ENCODE measurements at regions not wholly inside any gene's neighbourhood (a gene's known extent, or its start where the extent isn't known, plus 50 kb on each side); places are given as distances from the start of the nearest gene placed in this dataset.

- ChIA-PET POLR2A (no interaction called here), CTCF (no interaction called here)
- H3K27me3 Mint-ChIP-seq (ENCODE audit: low read depth), result no peaks in the 10 kb centered on the region; the same call in 1 of the 2 replicates
- no peak overlapping the region for H3K27ac Mint-ChIP-seq
- DNase-seq (ENCODE audit: low spot score) (no peak), ATAC-seq (no peak)
- H3K4me1 Mint-ChIP-seq, result no peaks in the 10 kb centered on the region
- no peak for TF ChIP-seq TEAD1 (CRISPR knock-in tag; IDR thresholded peaks at IDR 0.05)
- no peak for TF ChIP-seq ATF2 (CRISPR knock-in tag; IDR thresholded peaks at IDR 0.05; ENCODE audit: borderline replicate concordance, low read depth)
- TF ChIP-seq GABPB1 (CRISPR knock-in tag; IDR thresholded peaks at IDR 0.05), result no peak
- no peak for TF ChIP-seq ZNF416 (CRISPR knock-in tag; IDR thresholded peaks at IDR 0.05)
- no peak for TF ChIP-seq FOXK1 (CRISPR knock-in tag; IDR thresholded peaks at IDR 0.05)
- TF ChIP-seq MLX (CRISPR knock-in tag; IDR thresholded peaks at IDR 0.05), result no peak
- TF ChIP-seq TEAD4 (CRISPR knock-in tag; IDR thresholded peaks at IDR 0.05), result no peak
- TF ChIP-seq ZNF671 (CRISPR knock-in tag; IDR thresholded peaks at IDR 0.05), result no peak
- no peak for TF ChIP-seq PREB (CRISPR knock-in tag; IDR thresholded peaks at IDR 0.05; ENCODE audit: borderline replicate concordance)
- no peak for TF ChIP-seq SP1 (CRISPR knock-in tag; conservative IDR thresholded peaks at IDR 0.05)
- no peak for TF ChIP-seq ZNF121 (CRISPR knock-in tag; IDR thresholded peaks at IDR 0.05)
- TF ChIP-seq ZNF281 (CRISPR knock-in tag; IDR thresholded peaks at IDR 0.05), result no peak
- no peak for TF ChIP-seq E2F4 (CRISPR knock-in tag; IDR thresholded peaks at IDR 0.05; ENCODE audit: borderline replicate concordance, low read depth)
- no peak for TF ChIP-seq FOXP1 (CRISPR knock-in tag; IDR thresholded peaks at IDR 0.05; ENCODE audit: borderline replicate concordance)
- TF ChIP-seq ATF1 (CRISPR knock-in tag; IDR thresholded peaks at IDR 0.05), result no peak
- 0 out of 2 replicates have a peak, but pooled peaks cover 3% of the 10 kb centered on the region for H3K9me3 Mint-ChIP-seq
- H3K4me3 Mint-ChIP-seq, result no peak overlapping the region
- no peaks in the 10 kb centered on the region for H3K36me3 Mint-ChIP-seq
These were observed 130.9 kb downstream of the COX7C start for GRCh38 chr5:86748538-86749105.

GRCh38 chr5:86749841-86750240, 132.1 kb downstream of the COX7C start:
- Mint-ChIP-seq H3K4me3 (no peak overlapping the region), H3K9me3 (0 out of 2 replicates have a peak, but pooled peaks cover 3% of the 10 kb centered on the region), H3K27me3 (ENCODE audit: low read depth) (no peaks in the 10 kb centered on the region; the same call in 1 of the 2 replicates), H3K4me1 (no peaks in the 10 kb centered on the region), H3K27ac (no peak overlapping the region), H3K36me3 (no peaks in the 10 kb centered on the region)
- ATAC-seq (no peak), DNase-seq (ENCODE audit: low spot score) (no peak)
- ChIA-PET POLR2A (no interaction called here), CTCF (no interaction called here)
- TF ChIP-seq OVOL2 (CRISPR knock-in tag; IDR thresholded peaks at IDR 0.05; ENCODE audit: borderline replicate concordance) (no peak), ZNF423 (CRISPR knock-in tag; IDR thresholded peaks at IDR 0.05) (no peak), MAX (CRISPR knock-in tag; IDR thresholded peaks at IDR 0.05) (no peak), ERG (CRISPR knock-in tag; IDR thresholded peaks at IDR 0.05) (no peak), TEAD1 (CRISPR knock-in tag; IDR thresholded peaks at IDR 0.05) (no peak), MYBL2 (CRISPR knock-in tag; IDR thresholded peaks at IDR 0.05) (no peak), ATF3 (CRISPR knock-in tag; conservative IDR thresholded peaks at IDR 0.05) (no peak), NFYB (CRISPR knock-in tag; conservative IDR thresholded peaks at IDR 0.05; ENCODE audit: low read depth) (no peak), JAZF1 (CRISPR knock-in tag; IDR thresholded peaks at IDR 0.05) (no peak), ZNF219 (CRISPR knock-in tag; IDR thresholded peaks at IDR 0.05; ENCODE audit: borderline replicate concordance) (no peak), EMX1 (CRISPR knock-in tag; IDR thresholded peaks at IDR 0.05) (no peak), ZNF425 (CRISPR knock-in tag; conservative IDR thresholded peaks at IDR 0.05) (no peak)
